SK-N-SH treated with all-trans-retinoic acid at 6 μM for 48 hours (cell line): ENCODE measurements at regions not wholly inside any gene's neighbourhood (a gene's known extent, or its start where the extent isn't known, plus 50 kb on each side); places are given as distances from the start of the nearest gene placed in this dataset.

Experiments
- ATAC-seq: fragments of 200-7000 bp; cut with Tn5 transposase; 3 replicates; pipeline ENCODE4 v1.9.1; 2020; ENCODE audit warnings: mild to moderate bottlenecking, moderate library complexity
- ARNTL ChIP-seq: fragments of 450-650 bp; formaldehyde crosslinking; IDR thresholded peaks from 2 replicates; pipeline ENCODE4 v1.5.0; 2020; ENCODE audit warnings: low read depth, mild to moderate bottlenecking, moderate library complexity, borderline replicate concordance
- CREB5 ChIP-seq: fragments of 250-450 bp; sonication (Bioruptor Pico); IDR thresholded peaks from 2 replicates; pipeline ENCODE4 v1.5.1; 2020; ENCODE audit warnings: low read depth, mild to moderate bottlenecking, moderate library complexity
- CSDC2 ChIP-seq: fragments of 250-450 bp; sonication (Bioruptor Pico); IDR thresholded peaks from 2 replicates; pipeline ENCODE4 v1.5.0; 2020; ENCODE audit warnings: mild to moderate bottlenecking, moderate library complexity
- CSRNP3 ChIP-seq: fragments of 250-450 bp; sonication (Bioruptor Pico); IDR thresholded peaks from 2 replicates; pipeline ENCODE4 v1.5.1; 2021; ENCODE audit warnings: mild to moderate bottlenecking, moderate library complexity
- ESRRG ChIP-seq: fragments of 250-450 bp; sonication (Bioruptor Pico); IDR thresholded peaks from 2 replicates; pipeline ENCODE4 v1.6.1; 2021; ENCODE audit warnings: mild to moderate bottlenecking
- GLIS3 ChIP-seq: fragments of 250-450 bp; sonication (Bioruptor Pico); IDR thresholded peaks from 2 replicates; pipeline ENCODE4 v1.5.0; 2020; ENCODE audit warnings: mild to moderate bottlenecking, moderate library complexity
- ISL1 ChIP-seq: fragments of 250-450 bp; sonication (Bioruptor Pico); IDR thresholded peaks from 2 replicates; pipeline ENCODE4 v2.1.2; 2022; ENCODE audit warnings: mild to moderate bottlenecking, moderate library complexity
- OSR1 ChIP-seq: fragments of 250-450 bp; sonication (Bioruptor Pico); IDR thresholded peaks from 2 replicates; pipeline ENCODE4 v1.8.0; 2022; ENCODE audit warnings: moderate library complexity, mild to moderate bottlenecking, inconsistent platforms
- PATZ1 ChIP-seq: fragments of 250-450 bp; sonication (Bioruptor Pico); IDR thresholded peaks from 2 replicates; pipeline ENCODE4 v1.8.0; 2020; ENCODE audit warnings: mild to moderate bottlenecking, moderate library complexity, borderline replicate concordance
- POU6F1 ChIP-seq: fragments of 250-450 bp; sonication (Bioruptor Pico); IDR thresholded peaks from 2 replicates; pipeline ENCODE4 v1.8.0; 2021; ENCODE audit warnings: low read depth, mild to moderate bottlenecking, moderate library complexity, borderline replicate concordance
- PPARA ChIP-seq: fragments of 250-450 bp; sonication (Bioruptor Pico); IDR thresholded peaks from 2 replicates; pipeline ENCODE4 v1.5.0; 2020; ENCODE audit warnings: mild to moderate bottlenecking, borderline replicate concordance
- RARB ChIP-seq: fragments of 250-450 bp; sonication (Bioruptor Pico); IDR thresholded peaks from 2 replicates; pipeline ENCODE4 v1.8.0; 2021; ENCODE audit warnings: mild to moderate bottlenecking, moderate library complexity
- SNAI2 ChIP-seq: fragments of 250-450 bp; sonication (Bioruptor Pico); IDR thresholded peaks from 2 replicates; pipeline ENCODE4 v1.5.0; 2020; ENCODE audit warnings: mild to moderate bottlenecking, moderate library complexity
- TCF4 ChIP-seq: fragments of 250-450 bp; sonication (Bioruptor Pico); IDR thresholded peaks from 2 replicates; pipeline ENCODE4 v1.8.0; 2021; ENCODE audit warnings: mild to moderate bottlenecking, moderate library complexity, borderline replicate concordance
- TOX ChIP-seq: fragments of 250-450 bp; sonication (Bioruptor Pico); IDR thresholded peaks from 2 replicates; pipeline ENCODE4 v1.8.0; 2021; ENCODE audit warnings: mild to moderate bottlenecking, moderate library complexity, borderline replicate concordance
- ZFP3 ChIP-seq: fragments of 250-450 bp; sonication (Bioruptor Pico); IDR thresholded peaks from 2 replicates; pipeline ENCODE4 v1.5.0; 2020; ENCODE audit warnings: mild to moderate bottlenecking, moderate library complexity
- ZFP30 ChIP-seq: fragments of 450-650 bp; formaldehyde crosslinking; IDR thresholded peaks from 2 replicates; pipeline ENCODE4 v1.5.0; 2022; ENCODE audit warnings: mild to moderate bottlenecking, moderate library complexity
- ZNF565 ChIP-seq: fragments of 450-650 bp; formaldehyde crosslinking; conservative IDR thresholded peaks from 2 replicates; pipeline ENCODE4 v1.5.0; 2020; ENCODE audit warnings: low read depth, mild to moderate bottlenecking, moderate library complexity
- ZNF70 ChIP-seq: fragments of 450-650 bp; formaldehyde crosslinking; IDR thresholded peaks from 2 replicates; pipeline ENCODE4 v1.5.0; 2020; ENCODE audit warnings: mild to moderate bottlenecking, moderate library complexity
- ZNF8 ChIP-seq: fragments of 450-650 bp; formaldehyde crosslinking; IDR thresholded peaks from 2 replicates; pipeline ENCODE4 v1.5.0; 2020; ENCODE audit warnings: mild to moderate bottlenecking, moderate library complexity
- TF ChIP-seq, protein P1 (sequence below): fragments of 250-450 bp; sonication (Bioruptor Pico); IDR thresholded peaks from 2 replicates; pipeline ENCODE4 v1.5.0; 2020; ENCODE audit warnings: mild to moderate bottlenecking, moderate library complexity

GRCh38 chr3:137165117-137165806, 207.5 kb downstream of the IL20RB start:
- TF ChIP-seq GLIS3 (CRISPR knock-in tag), result no peak
- TF ChIP-seq CSRNP3, result no peak
- no peak for ATAC-seq

DNA sequence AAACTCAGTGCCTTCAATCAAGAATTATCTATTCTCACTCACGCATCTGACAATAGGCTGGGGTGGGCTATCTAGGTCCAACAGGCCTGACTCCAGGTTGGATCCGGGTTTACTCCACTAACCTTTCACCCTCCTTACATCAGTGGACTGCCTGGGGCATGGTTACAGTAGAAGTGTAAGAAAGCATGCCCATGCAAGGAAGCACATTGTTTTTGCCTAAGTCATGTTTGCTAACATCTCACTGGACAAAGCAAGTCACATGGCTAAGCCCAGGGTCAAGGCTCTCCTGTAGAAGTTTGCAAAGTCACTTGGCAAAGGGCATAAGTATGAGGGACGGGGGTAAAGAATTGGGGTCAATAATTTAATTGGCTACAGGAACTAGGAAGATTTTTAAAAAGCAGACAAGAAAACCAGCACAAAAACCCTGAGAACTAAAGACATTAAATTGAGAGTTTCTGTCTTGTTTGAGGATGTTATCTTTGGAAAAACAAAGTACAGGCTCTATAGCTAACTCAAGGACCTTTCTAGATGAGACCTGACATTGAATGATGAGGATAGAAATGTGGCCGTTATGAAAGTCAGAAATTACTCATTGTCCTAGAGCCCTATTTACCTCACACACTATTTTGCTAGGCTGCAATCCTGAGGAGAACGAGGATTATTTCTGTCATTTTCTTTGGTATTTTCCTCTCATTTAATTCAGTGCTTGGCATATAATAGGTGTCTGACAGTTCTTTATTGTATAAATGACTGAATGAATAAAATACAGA, 214.2 kb downstream of the IL20RB start:
- ATAC-seq, result no peak
- TF ChIP-seq ZFP3, result no peak
- TF ChIP-seq POU6F1 (CRISPR knock-in tag), result no peak
- no peak for TF ChIP-seq ARNTL (CRISPR knock-in tag)
- no peak for TF ChIP-seq TOX (CRISPR knock-in tag)
- no peak for TF ChIP-seq ISL1
- TF ChIP-seq GLIS3 (CRISPR knock-in tag), result no peak
- no peak for TF ChIP-seq PPARA
- TF ChIP-seq ZNF70 (CRISPR knock-in tag), result no peak
- TF ChIP-seq TCF4 (CRISPR knock-in tag), result no peak
- TF ChIP-seq ZFP30 (CRISPR knock-in tag), result no peak
- no peak for TF ChIP-seq ESRRG (CRISPR knock-in tag)
- TF ChIP-seq CREB5 (CRISPR knock-in tag), result no peak
- TF ChIP-seq ZNF8 (CRISPR knock-in tag), result no peak
- no peak for TF ChIP-seq CSRNP3
- TF ChIP-seq, protein P1, sequence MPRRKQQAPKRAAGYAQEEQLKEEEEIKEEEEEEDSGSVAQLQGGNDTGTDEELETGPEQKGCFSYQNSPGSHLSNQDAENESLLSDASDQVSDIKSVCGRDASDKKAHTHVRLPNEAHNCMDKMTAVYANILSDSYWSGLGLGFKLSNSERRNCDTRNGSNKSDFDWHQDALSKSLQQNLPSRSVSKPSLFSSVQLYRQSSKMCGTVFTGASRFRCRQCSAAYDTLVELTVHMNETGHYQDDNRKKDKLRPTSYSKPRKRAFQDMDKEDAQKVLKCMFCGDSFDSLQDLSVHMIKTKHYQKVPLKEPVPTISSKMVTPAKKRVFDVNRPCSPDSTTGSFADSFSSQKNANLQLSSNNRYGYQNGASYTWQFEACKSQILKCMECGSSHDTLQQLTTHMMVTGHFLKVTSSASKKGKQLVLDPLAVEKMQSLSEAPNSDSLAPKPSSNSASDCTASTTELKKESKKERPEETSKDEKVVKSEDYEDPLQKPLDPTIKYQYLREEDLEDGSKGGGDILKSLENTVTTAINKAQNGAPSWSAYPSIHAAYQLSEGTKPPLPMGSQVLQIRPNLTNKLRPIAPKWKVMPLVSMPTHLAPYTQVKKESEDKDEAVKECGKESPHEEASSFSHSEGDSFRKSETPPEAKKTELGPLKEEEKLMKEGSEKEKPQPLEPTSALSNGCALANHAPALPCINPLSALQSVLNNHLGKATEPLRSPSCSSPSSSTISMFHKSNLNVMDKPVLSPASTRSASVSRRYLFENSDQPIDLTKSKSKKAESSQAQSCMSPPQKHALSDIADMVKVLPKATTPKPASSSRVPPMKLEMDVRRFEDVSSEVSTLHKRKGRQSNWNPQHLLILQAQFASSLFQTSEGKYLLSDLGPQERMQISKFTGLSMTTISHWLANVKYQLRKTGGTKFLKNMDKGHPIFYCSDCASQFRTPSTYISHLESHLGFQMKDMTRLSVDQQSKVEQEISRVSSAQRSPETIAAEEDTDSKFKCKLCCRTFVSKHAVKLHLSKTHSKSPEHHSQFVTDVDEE (CRISPR knock-in tag), result no peak
- TF ChIP-seq RARB (CRISPR knock-in tag), result no peak
- TF ChIP-seq CSDC2 (CRISPR knock-in tag), result no peak
- no peak for TF ChIP-seq ZNF565
- TF ChIP-seq OSR1 (CRISPR knock-in tag), result no peak
- TF ChIP-seq SNAI2 (CRISPR knock-in tag), result no peak
- TF ChIP-seq, all 23 proteins: peak for 0

DNA sequence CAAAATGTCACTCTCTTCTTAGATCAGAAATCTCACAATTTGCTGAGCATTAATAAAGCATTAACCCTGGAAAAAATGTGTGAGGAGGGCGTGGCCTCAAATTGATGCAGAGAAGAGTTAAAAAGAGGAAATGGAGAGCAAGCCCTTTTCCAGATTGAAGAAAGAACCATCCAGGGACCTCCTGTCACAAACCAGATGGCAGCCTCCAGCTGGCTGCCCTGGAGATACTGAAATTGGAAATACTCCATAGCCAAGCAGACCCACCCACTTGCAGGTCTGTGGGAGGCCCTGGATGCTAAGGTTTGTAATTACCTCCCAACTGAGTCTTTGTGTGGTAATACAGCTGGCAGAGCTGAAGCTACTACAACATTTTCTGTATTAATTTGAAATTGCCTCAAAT, 214.9 kb downstream of the IL20RB start:
- ATAC-seq, result no peak
- TF ChIP-seq ARNTL (CRISPR knock-in tag), result no peak
- TF ChIP-seq PATZ1 (CRISPR knock-in tag), result no peak
- no peak for TF ChIP-seq ZFP3
- TF ChIP-seq, protein P1 (CRISPR knock-in tag), result no peak
- no peak for TF ChIP-seq CSRNP3
- TF ChIP-seq TOX (CRISPR knock-in tag), result no peak
- TF ChIP-seq RARB (CRISPR knock-in tag), result no peak
- no peak for TF ChIP-seq OSR1 (CRISPR knock-in tag)
